GM08714 (cell line): ENCODE measurements at regions not wholly inside any gene's neighbourhood (a gene's known extent, or its start where the extent isn't known, plus 50 kb on each side); places are given as distances from the start of the nearest gene placed in this dataset.

Experiments
- H3K4me3 ChIP-seq: fragments of 200-500 bp; sonication (Bioruptor generic); 2 replicates; pipeline ENCODE4 v1.5.1; 2014; ENCODE audit warnings: mild to moderate bottlenecking, low read length, inconsistent platforms
- ZNF274 ChIP-seq: IDR thresholded peaks from 2 replicates; pipeline ENCODE4 v1.6.1; 2012; ENCODE audit warnings: mild to moderate bottlenecking, low read depth, low read length

DNA sequence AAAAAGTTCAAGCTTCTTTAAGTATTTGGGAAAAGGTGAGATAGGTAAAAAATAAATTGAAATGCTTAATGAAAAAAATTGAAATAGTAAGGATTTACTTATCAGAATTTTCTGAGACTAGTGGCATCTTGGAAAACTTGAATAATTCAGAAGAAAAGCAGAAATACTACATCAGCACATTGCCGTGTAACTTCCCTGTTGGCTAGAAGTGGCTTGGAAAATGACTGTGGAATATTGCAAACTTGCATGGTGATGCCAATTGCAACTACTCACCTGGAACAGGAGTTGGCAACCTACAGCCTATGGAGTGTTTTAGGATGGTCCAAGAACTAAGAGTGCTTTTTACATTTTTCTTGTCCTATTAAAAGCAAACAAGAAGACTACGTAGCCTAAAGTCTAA lies 603.5 kb upstream of the VRK2 start:
- no peak overlapping the region for H3K4me3 ChIP-seq
- no peak for TF ChIP-seq ZNF274

DNA sequence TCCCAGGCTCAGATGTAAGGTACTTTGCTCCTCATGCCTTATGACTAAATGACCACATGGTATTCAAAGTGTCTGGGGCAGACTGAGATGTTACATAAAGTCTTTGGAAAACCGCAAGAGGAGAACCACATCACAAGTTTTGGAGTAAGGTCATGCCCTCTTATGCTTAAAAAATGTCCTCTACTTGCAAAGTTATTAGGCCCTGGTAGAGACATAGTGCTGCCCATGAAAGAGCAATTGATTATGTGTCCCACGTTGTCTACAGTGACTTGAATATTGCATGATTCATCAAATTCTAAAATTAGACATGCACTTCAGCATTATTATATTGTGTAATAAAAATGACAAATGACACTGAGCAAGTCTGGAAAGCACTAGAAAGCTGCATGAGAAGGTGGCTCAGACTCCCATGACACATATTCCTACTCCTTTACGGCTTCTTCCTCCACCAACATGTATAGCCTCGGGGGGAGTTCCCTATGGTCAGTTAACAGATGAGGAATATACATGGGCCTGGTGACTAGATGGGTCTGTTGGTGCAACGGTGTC lies 602.6 kb upstream of the VRK2 start:
- H3K4me3 ChIP-seq, result no peak overlapping the region
- no peak for TF ChIP-seq ZNF274

DNA sequence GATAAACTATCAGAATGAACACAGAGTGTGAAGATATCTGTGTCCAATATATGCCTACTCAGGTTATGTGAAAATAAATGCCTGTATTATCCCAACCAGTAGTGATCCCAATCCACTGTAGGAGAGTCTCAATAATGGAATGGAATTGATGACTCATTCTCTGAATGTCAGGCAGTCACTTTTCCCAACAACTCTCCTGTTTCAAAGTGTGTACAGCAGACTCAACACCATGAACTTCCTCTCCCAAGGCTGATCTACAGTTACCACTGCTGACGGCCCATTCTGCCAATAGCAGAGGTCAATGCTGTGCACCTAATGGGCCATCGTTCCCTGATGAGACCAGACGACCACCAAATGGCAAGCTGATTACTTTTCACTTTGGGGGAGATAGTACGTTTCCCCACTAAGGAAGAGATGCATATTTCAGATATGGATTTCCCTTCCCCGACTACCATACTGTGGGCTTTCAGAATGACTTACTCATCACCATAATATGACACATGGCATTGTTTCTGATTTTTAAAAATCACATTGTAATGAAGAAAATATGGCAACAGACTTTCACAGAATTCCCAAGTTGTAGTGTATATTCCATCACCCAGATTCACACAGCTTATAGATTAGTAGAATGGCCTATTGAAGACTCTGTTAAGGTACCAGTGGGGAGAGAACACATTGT lies 601.7 kb upstream of the VRK2 start:
- no peak for TF ChIP-seq ZNF274
- no peak overlapping the region for H3K4me3 ChIP-seq

DNA sequence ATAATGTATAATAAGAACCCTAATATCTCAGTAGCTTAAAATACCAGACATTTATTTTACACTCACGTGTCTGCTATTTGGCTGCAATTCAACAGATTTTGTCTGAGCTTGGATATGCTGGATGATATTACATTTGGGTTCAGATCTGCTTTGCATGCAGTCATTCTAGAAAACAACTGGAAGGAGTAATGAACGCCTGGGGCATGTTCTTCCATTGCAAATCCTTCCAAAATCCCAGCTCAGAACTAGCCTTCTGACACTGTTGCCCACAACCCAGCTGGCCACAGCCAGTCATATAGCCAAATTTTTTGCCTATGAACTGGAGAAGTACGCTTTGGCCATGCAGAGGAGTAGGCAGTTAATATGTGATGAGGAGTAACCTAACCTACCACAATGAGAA lies 597.8 kb upstream of the VRK2 start:
- TF ChIP-seq ZNF274, result no peak
- H3K4me3 ChIP-seq, result no peak overlapping the region

DNA sequence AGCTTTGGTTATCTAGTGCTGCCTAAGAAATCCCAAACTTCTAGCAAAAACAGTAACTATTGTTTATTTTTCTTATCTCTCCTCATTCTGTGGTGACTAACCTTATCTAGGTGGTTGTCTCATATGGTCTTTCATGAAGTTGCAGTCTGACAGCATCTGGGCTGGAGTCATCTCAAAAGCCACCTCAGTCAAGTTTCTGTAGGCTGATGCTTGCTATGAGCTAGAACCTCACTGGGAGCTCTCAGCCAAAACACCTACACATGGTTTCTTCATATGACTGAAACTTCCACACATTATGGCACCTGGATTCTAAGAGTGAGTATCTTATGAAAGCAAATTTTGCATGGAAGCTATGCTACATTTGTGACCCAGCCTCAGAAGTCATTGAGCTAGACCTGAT lies 596.4 kb upstream of the VRK2 start:
- TF ChIP-seq ZNF274, result no peak
- H3K4me3 ChIP-seq, result no peak overlapping the region

DNA sequence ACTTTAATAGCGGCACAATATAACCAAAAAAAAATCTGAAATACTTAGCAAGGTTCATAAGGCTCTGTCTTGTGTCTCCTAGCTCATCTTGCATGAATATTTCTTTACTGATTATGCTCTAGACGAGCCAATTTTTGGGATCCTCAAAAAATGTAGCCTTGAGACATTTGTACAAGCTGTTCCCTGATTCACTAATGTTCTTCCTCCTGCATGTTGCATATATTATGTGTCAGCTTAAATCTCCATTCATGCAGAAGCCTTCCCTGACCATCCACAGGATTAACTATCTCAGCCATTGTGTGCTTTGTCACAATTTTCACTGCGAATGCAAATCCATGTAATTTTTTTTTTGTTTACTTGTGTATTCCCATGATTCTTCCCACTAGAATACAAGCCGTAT lies 594.0 kb upstream of the VRK2 start:
- no peak for TF ChIP-seq ZNF274
- H3K4me3 ChIP-seq, result no peak overlapping the region

DNA sequence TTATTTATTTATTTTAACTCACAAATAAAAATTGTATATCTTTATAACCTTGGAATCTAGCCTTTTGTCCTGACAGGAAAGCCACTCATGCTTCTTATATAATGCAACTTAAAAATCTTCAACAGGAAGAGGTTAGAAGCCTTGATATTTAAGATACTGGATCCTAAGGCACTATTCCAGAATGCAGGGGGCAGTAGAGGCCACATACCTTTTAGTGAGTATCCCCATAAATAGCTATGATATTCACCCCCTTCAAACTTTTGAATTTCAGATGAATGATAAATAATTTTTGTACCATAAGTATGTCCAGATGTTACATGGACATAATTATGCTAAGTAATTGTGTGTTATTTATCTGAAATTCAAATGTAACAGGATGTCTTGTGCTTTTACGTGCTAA lies 592.7 kb upstream of the VRK2 start:
- H3K4me3 ChIP-seq, result no peak overlapping the region
- TF ChIP-seq ZNF274, result no peak

DNA sequence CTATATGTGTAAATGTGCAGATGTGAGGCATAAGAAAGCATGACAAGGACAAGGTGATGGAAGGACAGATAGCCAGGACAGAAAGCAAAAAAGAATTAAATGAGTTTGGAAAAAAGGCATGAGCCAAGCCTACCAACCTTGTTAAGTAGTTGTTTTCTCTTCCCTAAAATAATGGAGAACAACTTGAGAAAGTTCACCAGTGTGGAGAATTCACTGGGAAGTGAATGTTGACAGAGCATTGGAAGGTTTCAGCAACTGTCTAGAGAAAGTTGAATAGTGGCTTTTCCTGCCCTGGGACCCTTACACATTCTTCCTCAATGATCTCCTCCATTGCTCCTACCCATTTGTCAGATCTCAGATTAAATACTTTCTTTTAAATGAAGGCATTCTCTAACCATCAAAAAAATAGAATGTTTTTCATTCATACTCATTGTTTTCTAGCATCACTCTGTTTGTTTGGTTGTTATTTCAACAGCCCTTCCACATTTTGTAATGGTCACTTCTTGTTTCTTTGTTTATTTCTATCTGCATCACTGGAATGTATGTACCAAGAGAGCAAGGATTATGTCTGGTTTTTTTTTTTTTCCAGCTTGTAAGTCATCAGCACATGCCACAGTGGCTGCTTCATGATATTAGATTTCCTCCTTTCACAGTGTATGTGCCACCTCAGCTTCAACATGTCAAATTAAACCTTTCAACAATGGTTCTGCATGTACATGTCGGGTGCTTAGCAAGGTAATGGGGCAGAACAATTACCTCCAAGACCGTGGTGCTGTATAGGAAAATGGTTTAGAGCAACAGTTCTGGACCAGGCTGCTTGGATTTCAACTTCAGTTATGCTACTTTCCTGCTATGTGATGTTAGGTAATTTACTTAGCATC lies 586.0 kb upstream of the VRK2 start:
- no peak for TF ChIP-seq ZNF274
- H3K4me3 ChIP-seq, result no peak overlapping the region

DNA sequence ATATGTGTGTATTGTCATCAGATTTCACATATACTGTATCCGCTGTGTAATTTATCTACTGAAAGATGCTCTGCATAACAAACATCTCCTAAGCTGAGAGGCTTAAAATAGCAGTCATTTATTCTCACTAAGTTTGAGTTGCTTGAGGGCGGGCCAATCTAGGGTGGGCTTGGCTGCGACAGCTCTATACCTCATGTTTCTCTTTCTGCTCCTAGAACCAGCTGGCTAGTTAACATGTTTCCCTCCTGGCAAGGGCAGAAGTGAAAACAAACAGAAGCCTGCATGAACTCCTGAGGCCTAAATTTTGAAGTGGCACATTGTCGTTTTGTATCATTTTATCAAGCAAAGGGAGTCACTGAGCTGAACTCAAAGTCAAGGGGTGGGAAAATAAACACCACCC lies 585.0 kb upstream of the VRK2 start:
- no peak for TF ChIP-seq ZNF274
- H3K4me3 ChIP-seq, result no peak overlapping the region

DNA sequence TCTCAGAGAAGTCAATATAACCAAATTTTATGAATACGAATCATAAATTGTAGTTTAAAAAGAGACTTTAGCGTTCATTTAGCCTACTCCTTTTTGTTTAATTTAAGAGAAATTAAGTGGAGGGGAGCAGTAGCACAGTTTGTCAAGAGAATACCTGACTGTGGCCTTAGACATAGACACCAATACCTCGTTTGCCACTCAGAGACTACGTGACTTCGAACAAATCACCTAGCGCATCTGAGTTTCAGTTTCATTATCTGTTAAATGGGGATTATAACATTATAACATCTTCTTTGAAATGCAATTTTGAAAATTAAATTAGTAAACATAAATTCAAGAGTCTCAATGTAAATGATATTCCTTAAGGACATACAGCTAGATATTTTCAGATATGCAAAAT lies 581.5 kb upstream of the VRK2 start:
- no peak for TF ChIP-seq ZNF274
- no peak overlapping the region for H3K4me3 ChIP-seq

DNA sequence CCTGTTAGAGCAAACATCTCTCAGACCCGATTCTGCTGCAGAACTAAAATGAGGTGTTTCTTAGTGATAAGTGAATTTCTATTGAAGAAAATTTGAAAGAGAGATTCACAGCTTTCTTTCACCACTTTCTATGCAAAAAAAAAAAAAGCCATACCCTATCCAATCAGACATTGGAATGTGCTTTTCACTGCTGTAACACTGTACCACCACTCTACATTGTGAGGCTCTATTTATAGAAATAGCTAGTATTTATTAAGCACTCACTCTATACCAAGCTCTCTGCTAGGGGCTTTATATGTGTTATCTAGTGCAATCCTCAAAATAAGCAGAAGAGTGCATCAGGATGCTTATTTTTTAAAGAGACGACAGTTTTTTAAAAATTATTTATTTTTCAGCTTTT lies 580.6 kb upstream of the VRK2 start:
- TF ChIP-seq ZNF274, result no peak
- no peak overlapping the region for H3K4me3 ChIP-seq

DNA sequence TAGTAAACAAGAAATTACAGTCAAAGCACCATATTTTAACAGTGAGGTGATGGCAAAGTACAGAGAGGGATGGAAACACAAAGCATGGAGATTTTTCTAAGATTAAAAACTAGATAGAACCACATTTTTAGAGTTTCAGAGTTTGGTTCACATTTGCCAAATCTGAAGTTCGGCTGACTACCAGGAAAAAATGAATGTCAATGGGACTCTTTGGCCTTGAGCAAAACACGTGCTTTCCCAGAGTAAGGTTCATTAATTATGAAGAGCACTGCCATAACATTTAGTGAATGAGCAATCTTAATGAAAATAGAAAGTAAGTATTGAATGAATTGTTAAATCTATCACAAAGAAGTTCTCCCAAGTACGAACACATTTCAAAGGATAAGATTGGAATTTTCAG lies 571.2 kb upstream of the VRK2 start:
- no peak for TF ChIP-seq ZNF274
- H3K4me3 ChIP-seq, result no peak overlapping the region

DNA sequence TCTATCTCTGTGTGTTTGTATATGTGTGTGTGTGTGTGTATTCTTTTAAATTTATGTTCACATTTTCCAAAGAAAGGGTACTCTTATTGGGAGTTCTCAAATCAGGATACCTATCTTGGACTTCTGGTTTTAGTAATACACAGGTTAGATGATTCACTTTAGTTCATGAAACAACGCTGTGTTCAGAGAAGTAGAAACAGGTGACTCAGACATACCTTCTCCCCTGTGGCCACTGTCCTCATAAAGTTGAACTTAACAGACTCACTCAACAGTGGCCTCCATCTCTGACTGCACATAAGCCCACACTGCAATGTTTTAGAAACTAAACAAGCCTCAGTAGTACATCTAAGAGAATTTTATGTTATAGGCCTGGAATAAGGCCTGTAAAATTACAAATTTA lies 566.6 kb upstream of the VRK2 start:
- H3K4me3 ChIP-seq, result no peak overlapping the region
- TF ChIP-seq ZNF274, result no peak

DNA sequence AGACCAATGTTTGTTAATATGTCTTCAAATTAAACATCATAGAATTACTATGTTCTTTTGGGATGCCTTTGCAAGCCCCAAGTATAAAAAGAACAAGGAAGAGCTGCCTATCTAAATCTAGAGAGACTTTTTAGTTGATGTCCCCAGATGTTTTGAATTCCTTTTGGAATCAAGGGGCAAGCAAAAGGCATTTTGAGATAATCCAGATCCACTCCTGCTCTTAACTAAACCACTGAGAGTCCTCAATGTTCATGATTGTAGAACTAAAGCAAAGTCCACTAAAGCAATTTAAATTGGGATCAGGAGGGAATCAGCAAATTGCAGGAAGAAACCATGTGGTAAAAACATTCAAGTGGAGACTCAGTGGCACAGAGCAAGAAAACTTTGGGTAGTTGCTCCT lies 558.5 kb upstream of the VRK2 start:
- TF ChIP-seq ZNF274, result no peak

DNA sequence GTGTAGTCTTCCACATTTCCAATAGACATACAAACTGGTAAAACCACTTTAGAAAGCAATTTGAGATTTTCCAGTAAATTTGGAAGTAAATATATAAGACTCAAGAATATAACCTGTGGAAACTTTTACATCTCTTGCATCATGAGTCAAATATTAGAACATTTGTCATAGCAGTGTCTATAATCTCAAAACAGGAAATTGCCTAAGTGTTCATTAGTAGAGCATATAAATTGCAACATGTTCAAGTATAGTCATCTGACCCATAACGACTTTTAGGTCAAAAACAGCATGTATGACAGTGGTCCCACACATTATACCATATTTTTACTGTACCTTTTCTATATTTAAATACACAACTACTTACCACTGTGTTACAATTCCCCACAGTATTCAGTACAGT lies 555.9 kb upstream of the VRK2 start:
- H3K4me3 ChIP-seq, result no peak overlapping the region
- TF ChIP-seq ZNF274, result no peak

More for the DNA sequence above, 558.5 kb upstream of the VRK2 start:
- no peak overlapping the region for H3K4me3 ChIP-seq
